ENCODE measurements at regions not wholly inside any gene's neighbourhood (a gene's known extent, or its start where the extent isn't known, plus 50 kb on each side); places are given as distances from the start of the nearest gene placed in this dataset.

DNA sequence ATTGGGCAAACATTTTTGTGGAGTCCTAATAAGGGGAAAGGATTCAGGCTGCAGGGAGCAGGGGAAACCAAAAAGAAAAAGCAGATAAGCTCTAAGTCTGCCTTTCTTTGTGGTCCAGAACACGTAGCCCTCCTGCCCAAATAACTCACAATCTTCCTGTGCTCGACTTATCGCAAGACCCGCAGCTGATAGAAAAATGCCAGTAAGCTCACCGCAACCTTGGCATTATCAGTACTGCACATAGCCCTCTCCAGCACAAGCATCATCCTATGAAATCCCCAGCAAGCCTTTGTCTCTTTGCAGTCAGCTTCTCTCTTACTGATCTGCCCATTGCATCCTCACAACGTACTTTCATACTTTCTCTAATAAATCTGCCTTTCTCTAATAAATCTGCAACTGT lies 202.4 kb upstream of the HNRNPA3 start:
- H3K27ac ChIP-seq (ENCODE audit: extremely low read depth, low read depth, low read length), result no peak overlapping the region
- no peaks in the 10 kb centered on the region for H3K9me3 ChIP-seq (ENCODE audit: control insufficient read depth, insufficient read depth, low read depth, low read length)
- peaks cover 7% of the 10 kb centered on the region for H3K4me1 ChIP-seq (ENCODE audit: control insufficient read depth, insufficient read depth, low read length)
- H3K4me3 ChIP-seq (ENCODE audit: low read depth, low read length), result no peak overlapping the region
- ChIA-PET CTCF (no interaction called here), POLR2A (no interaction called here)
- no peaks in the 10 kb centered on the region for H3K36me3 ChIP-seq (ENCODE audit: control insufficient read depth in 2 of 2, insufficient read depth in 1 of 2, low read length in 2 of 2)
- TF ChIP-seq ZNF558 (tag by site-specific recombination; IDR thresholded peaks at IDR 0.05) (no peak), ZNF664 (tag by site-specific recombination; IDR thresholded peaks at IDR 0.05) (no peak), ZNF211 (tag by site-specific recombination; IDR thresholded peaks at IDR 0.05; ENCODE audit: low read depth) (no peak), ZNF704 (tag by site-specific recombination; IDR thresholded peaks at IDR 0.05) (no peak), ZNF600 (tag by site-specific recombination; IDR thresholded peaks at IDR 0.05) (no peak), ZNF776 (tag by site-specific recombination; IDR thresholded peaks at IDR 0.05; ENCODE audit: borderline replicate concordance) (no peak), ZNF311 (tag by site-specific recombination; IDR thresholded peaks at IDR 0.05; ENCODE audit: borderline replicate concordance) (no peak), ZNF654 (tag by site-specific recombination; IDR thresholded peaks at IDR 0.05; ENCODE audit: low read depth) (no peak), ZSCAN30 (tag by site-specific recombination; IDR thresholded peaks at IDR 0.05) (no peak), ZBTB44 (tag by site-specific recombination; IDR thresholded peaks at IDR 0.05) (no peak)
- TF ChIP-seq, protein P1, sequence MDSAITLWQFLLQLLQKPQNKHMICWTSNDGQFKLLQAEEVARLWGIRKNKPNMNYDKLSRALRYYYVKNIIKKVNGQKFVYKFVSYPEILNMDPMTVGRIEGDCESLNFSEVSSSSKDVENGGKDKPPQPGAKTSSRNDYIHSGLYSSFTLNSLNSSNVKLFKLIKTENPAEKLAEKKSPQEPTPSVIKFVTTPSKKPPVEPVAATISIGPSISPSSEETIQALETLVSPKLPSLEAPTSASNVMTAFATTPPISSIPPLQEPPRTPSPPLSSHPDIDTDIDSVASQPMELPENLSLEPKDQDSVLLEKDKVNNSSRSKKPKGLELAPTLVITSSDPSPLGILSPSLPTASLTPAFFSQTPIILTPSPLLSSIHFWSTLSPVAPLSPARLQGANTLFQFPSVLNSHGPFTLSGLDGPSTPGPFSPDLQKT (IDR thresholded peaks at IDR 0.05; ENCODE audit: borderline replicate concordance, low read depth, low read length), result no peak
- TF ChIP-seq, protein P2, sequence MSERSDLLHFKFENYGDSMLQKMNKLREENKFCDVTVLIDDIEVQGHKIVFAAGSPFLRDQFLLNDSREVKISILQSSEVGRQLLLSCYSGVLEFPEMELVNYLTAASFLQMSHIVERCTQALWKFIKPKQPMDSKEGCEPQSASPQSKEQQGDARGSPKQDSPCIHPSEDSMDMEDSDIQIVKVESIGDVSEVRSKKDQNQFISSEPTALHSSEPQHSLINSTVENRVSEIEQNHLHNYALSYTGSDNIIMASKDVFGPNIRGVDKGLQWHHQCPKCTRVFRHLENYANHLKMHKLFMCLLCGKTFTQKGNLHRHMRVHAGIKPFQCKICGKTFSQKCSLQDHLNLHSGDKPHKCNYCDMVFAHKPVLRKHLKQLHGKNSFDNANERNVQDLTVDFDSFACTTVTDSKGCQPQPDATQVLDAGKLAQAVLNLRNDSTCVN (tag by site-specific recombination; optimal IDR thresholded peaks at IDR 0.05), result no peak
- TF ChIP-seq, protein P3, sequence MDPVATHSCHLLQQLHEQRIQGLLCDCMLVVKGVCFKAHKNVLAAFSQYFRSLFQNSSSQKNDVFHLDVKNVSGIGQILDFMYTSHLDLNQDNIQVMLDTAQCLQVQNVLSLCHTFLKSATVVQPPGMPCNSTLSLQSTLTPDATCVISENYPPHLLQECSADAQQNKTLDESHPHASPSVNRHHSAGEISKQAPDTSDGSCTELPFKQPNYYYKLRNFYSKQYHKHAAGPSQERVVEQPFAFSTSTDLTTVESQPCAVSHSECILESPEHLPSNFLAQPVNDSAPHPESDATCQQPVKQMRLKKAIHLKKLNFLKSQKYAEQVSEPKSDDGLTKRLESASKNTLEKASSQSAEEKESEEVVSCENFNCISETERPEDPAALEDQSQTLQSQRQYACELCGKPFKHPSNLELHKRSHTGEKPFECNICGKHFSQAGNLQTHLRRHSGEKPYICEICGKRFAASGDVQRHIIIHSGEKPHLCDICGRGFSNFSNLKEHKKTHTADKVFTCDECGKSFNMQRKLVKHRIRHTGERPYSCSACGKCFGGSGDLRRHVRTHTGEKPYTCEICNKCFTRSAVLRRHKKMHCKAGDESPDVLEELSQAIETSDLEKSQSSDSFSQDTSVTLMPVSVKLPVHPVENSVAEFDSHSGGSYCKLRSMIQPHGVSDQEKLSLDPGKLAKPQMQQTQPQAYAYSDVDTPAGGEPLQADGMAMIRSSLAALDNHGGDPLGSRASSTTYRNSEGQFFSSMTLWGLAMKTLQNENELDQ (tag by site-specific recombination; IDR thresholded peaks at IDR 0.05; ENCODE audit: low read depth), result no peak

DNA sequence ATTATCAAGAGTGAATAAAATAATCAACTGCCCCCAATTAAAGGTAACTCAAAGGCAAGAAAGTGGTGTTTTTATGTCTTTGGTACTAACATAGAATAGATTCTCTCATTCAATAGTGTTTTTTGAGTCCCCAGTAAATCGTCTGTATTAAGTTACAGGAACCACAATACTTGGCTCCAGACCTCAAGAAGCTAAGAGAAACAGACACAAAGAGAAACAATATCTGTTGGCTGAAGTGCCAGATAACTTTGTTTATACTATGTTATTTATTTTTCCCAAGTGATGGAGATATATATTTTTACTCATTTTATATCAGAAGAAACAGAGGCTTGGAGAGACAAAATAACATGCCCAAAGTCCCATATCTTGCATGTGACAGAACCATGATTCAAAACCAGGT lies 201.7 kb upstream of the HNRNPA3 start:
- Histone ChIP-seq H3K4me1 (ENCODE audit: control insufficient read depth, insufficient read depth, low read length) (peaks cover 7% of the 10 kb centered on the region), H3K27ac (ENCODE audit: extremely low read depth, low read depth, low read length) (no peak overlapping the region), H3K4me3 (ENCODE audit: low read depth, low read length) (no peak overlapping the region), H3K36me3 (ENCODE audit: control insufficient read depth in 2 of 2, insufficient read depth in 1 of 2, low read length in 2 of 2) (no peaks in the 10 kb centered on the region), H3K9me3 (ENCODE audit: control insufficient read depth, insufficient read depth, low read depth, low read length) (no peaks in the 10 kb centered on the region)
- TF ChIP-seq, protein P4, sequence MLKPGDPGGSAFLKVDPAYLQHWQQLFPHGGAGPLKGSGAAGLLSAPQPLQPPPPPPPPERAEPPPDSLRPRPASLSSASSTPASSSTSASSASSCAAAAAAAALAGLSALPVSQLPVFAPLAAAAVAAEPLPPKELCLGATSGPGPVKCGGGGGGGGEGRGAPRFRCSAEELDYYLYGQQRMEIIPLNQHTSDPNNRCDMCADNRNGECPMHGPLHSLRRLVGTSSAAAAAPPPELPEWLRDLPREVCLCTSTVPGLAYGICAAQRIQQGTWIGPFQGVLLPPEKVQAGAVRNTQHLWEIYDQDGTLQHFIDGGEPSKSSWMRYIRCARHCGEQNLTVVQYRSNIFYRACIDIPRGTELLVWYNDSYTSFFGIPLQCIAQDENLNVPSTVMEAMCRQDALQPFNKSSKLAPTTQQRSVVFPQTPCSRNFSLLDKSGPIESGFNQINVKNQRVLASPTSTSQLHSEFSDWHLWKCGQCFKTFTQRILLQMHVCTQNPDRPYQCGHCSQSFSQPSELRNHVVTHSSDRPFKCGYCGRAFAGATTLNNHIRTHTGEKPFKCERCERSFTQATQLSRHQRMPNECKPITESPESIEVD (tag by site-specific recombination; IDR thresholded peaks at IDR 0.05), result peak; percentile 59
- no peak for TF ChIP-seq ZNF501 (tag by site-specific recombination; IDR thresholded peaks at IDR 0.05)
- ChIA-PET POLR2A (no interaction called here), CTCF (no interaction called here)
